Thoracic aorta (tissue), 2 donors: ENCODE measurements at regions not wholly inside any gene's neighbourhood (a gene's known extent, or its start where the extent isn't known, plus 50 kb on each side); places are given as distances from the start of the nearest gene placed in this dataset.

ENCODE experiments used
- ATAC-seq: fragments of 150-250 bp; one replicate; pipeline ENCODE4 v1.8.0; 2017; ENCODE audit warnings: low read depth; ENCODE audit not compliant: insufficient number of reproducible peaks, low FRiP score
- DNase-seq: peaks from one replicate; pipeline ENCODE4 v3.0.0-alpha.2; 2020; ENCODE audit warnings: low spot score
- H3K27ac ChIP-seq, 2 donors: fragments of 200-600 bp; sonication (generic); 1 replicate in 1 of 2; 2 replicates in 1 of 2; pipeline ENCODE4 v1.5.1; 2016; ENCODE audit warnings: mild to moderate bottlenecking in 2 of 2, moderate library complexity in 2 of 2
- H3K27me3 ChIP-seq: fragments of 200-600 bp; sonication (generic); replicated peaks from 2 replicates; pipeline ENCODE4 v1.6.0; 2016; ENCODE audit warnings: mild to moderate bottlenecking; ENCODE audit not compliant: insufficient read depth
- H3K36me3 ChIP-seq: fragments of 200-600 bp; sonication (generic); one replicate; pipeline ENCODE4 v1.5.1; 2016
- H3K4me1 ChIP-seq, 2 donors: fragments of 200-600 bp; sonication (generic); 1 replicate in 1 of 2; 2 replicates in 1 of 2; pipeline versions ENCODE4 v1.5.1 to v1.6.0; 2016; ENCODE audit warnings: low read depth in 2 of 2, mild to moderate bottlenecking in 1 of 2; ENCODE audit not compliant: control insufficient read depth in 1 of 2
- H3K4me3 ChIP-seq: fragments of 200-600 bp; sonication (generic); 2 replicates; pipeline ENCODE4 v1.5.1; 2016; ENCODE audit warnings: mild to moderate bottlenecking
- H3K9me3 ChIP-seq: fragments of 200-600 bp; sonication (generic); 2 replicates; pipeline ENCODE4 v1.5.1; 2016
- CTCF ChIP-seq: fragments of 200-600 bp; sonication (generic); IDR thresholded peaks from one replicate; pipeline ENCODE4 v1.5.1; 2019; ENCODE audit warnings: antibody characterized with exemption

- Histone ChIP-seq H3K27ac (no peak overlapping the region), H3K9me3 (no peaks in the 10 kb centered on the region), H3K4me3 (no peak overlapping the region), H3K36me3 (no peaks in the 10 kb centered on the region), H3K27me3 (no peaks in the 10 kb centered on the region), H3K4me1 (peaks cover 0 to 5% of the 10 kb centered on the region in 2 donors)
- ATAC-seq (no peak), DNase-seq (no peak)
- TF ChIP-seq CTCF, result no peak
Observed at GRCh38 chrX:107502316-107502715, 52.9 kb downstream of the FRMPD3 start.

- H3K27me3 ChIP-seq, result no peaks in the 10 kb centered on the region
- H3K27ac ChIP-seq, result no peak overlapping the region
- H3K9me3 ChIP-seq, result no peaks in the 10 kb centered on the region
- H3K4me1 ChIP-seq, result peaks cover 0 to 5% of the 10 kb centered on the region in 2 donors
- H3K36me3 ChIP-seq, result no peaks in the 10 kb centered on the region
- ATAC-seq (no peak), DNase-seq (no peak)
- TF ChIP-seq CTCF, result no peak
- H3K4me3 ChIP-seq, result no peak overlapping the region
Observed at GRCh38 chrX:107504006-107504405, 54.6 kb downstream of the FRMPD3 start.

- TF ChIP-seq CTCF, result no peak
- H3K4me3 ChIP-seq, result no peak overlapping the region
- peaks cover 0 to 5% of the 10 kb centered on the region in 2 donors for H3K4me1 ChIP-seq
- H3K9me3 ChIP-seq, result no peaks in the 10 kb centered on the region
- H3K36me3 ChIP-seq, result no peaks in the 10 kb centered on the region
- DNase-seq (no peak), ATAC-seq (no peak)
- no peak overlapping the region for H3K27ac ChIP-seq
- H3K27me3 ChIP-seq, result no peaks in the 10 kb centered on the region
Observed at GRCh38 chrX:107505223-107505622, 55.8 kb downstream of the FRMPD3 start.

GRCh38 chrX:107506596-107507031 is 57.2 kb downstream of the FRMPD3 start:
- no peaks in the 10 kb centered on the region for H3K9me3 ChIP-seq
- DNase-seq (no peak), ATAC-seq (no peak)
- no peaks in the 10 kb centered on the region for H3K27me3 ChIP-seq
- H3K27ac ChIP-seq, result no peak overlapping the region
- peak overlapping the region; percentile 16 for H3K4me3 ChIP-seq
- TF ChIP-seq CTCF, result no peak
- no peaks in the 10 kb centered on the region for H3K36me3 ChIP-seq
- H3K4me1 ChIP-seq, result peaks cover 0 to 5% of the 10 kb centered on the region in 2 donors

- Histone ChIP-seq H3K4me3 (peak overlapping the region; percentile 16), H3K27ac (no peak overlapping the region), H3K27me3 (no peaks in the 10 kb centered on the region), H3K4me1 (peaks cover 0 to 5% of the 10 kb centered on the region in 2 donors), H3K36me3 (no peaks in the 10 kb centered on the region), H3K9me3 (no peaks in the 10 kb centered on the region)
- TF ChIP-seq CTCF, result no peak
- ATAC-seq (no peak), DNase-seq (no peak)
Observed at GRCh38 chrX:107507093-107507743, 57.8 kb downstream of the FRMPD3 start.
